AG04450 (cell line): ENCODE measurements at regions not wholly inside any gene's neighbourhood (a gene's known extent, or its start where the extent isn't known, plus 50 kb on each side); places are given as distances from the start of the nearest gene placed in this dataset.

ENCODE experiments used
- CTCF ChIA-PET: fragments of 300-600, 350-600 bp; formaldehyde crosslinking; extraction: SDS; loops from one replicate; lab custom pipeline; 2022; ENCODE audit warnings: antibody characterized with exemption, inconsistent platforms; lab: Charles Lee
- POLR2A ChIA-PET: fragments of 350-600 bp; formaldehyde crosslinking; extraction: SDS; loops from one replicate; lab custom pipeline; 2021; ENCODE audit warnings: antibody characterized with exemption, inconsistent platforms; lab: Yijun Ruan, JAX
- DNase-seq: peaks from one replicate; pipeline ENCODE4 v3.0.0-alpha.2; 2011; ENCODE audit warnings: low read depth, low spot score
- H3K27ac ChIP-seq: one replicate; pipeline ENCODE4 v1.5.1; 2012; ENCODE audit warnings: low read depth, low read length, control low read depth
- H3K27me3 ChIP-seq: one replicate; pipeline ENCODE4 v1.6.0; 2012; ENCODE audit warnings: low read length; ENCODE audit not compliant: control insufficient read depth, insufficient read depth
- H3K4me3 ChIP-seq: 2 replicates; pipeline ENCODE4 v1.5.1; 2011; ENCODE audit warnings: mild to moderate bottlenecking, low read depth, low read length, control low read depth
- H3K9me3 ChIP-seq: 2 replicates; pipeline ENCODE4 v1.5.1; 2012; ENCODE audit warnings: low read length; ENCODE audit not compliant: control insufficient read depth, insufficient read depth
- CTCF ChIP-seq: IDR thresholded peaks from 2 replicates; pipeline ENCODE4 v1.5.1; 2011; ENCODE audit warnings: low read depth, low read length, control low read depth, inconsistent platforms

GRCh38 chr3:38940394-38940793 is 111.3 kb downstream of the SCN11A start:
- H3K27me3 ChIP-seq: no peaks in the 10 kb centered on the region
- no peak overlapping the region for H3K4me3 ChIP-seq
- no peaks in the 10 kb centered on the region for H3K9me3 ChIP-seq
- TF ChIP-seq CTCF: no peak
- ChIA-PET CTCF (no interaction called here), POLR2A (no interaction called here)
- DNase-seq: no peak
- no peak overlapping the region for H3K27ac ChIP-seq

DNA sequence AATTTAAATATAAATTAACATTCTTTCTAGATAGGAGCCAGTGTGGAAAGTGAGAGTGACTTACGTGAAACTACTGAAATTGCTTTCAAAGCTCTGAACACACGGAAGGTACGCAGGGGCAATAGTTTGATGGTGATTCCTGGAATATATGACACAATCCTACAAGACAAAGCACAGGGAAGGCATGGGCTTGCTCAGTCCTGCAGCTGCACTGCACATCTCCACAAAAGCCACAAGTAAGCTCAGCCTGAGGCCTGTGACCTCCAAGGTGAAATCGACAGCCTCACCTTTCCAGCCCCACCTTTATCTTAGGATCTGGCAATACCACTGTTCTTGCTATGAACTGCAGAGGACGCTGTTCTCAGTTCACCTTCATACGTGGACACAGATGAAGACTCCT is 109.3 kb upstream of the SCN10A start:
- no peak for DNase-seq
- no peak for TF ChIP-seq CTCF
- Histone ChIP-seq H3K27ac (no peak overlapping the region), H3K27me3 (no peaks in the 10 kb centered on the region), H3K4me3 (no peak overlapping the region), H3K9me3 (no peaks in the 10 kb centered on the region)
- POLR2A ChIA-PET: no interaction called here
- CTCF ChIA-PET: interaction anchor here (1.0 kb wide), 1 partner anchor 75 kb away, joined by 3 read pairs; no protein-coding TSS in a partner anchor

- Histone ChIP-seq H3K9me3 (no peaks in the 10 kb centered on the region), H3K27ac (no peak overlapping the region), H3K4me3 (no peak overlapping the region), H3K27me3 (no peaks in the 10 kb centered on the region)
- DNase-seq: no peak
- ChIA-PET POLR2A (no interaction called here), CTCF (no interaction called here)
- no peak for TF ChIP-seq CTCF
Measured at GRCh38 chr3:38916706-38917105, 100.7 kb upstream of the SCN10A start.

DNA sequence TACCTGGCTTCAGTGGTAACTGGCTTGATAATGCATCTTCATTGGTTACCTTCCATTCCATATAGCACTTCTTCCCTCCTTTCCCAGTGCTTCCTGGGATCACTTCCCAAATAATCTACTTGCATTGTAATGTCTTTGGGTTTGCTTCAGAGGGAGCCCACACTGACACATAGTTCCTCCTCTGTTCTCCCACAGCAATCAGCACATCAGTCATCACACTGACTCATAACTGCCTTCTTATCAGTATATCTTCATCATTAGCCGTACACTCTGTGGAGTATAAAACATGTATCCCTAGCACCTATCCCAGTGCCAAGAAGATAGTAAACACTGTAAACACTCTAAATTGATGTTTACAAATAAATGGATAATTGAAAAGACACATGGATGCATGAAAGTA is 91.4 kb upstream of the SCN10A start:
- DNase-seq: no peak
- no peaks in the 10 kb centered on the region for H3K9me3 ChIP-seq
- no peak for TF ChIP-seq CTCF
- no peak overlapping the region for H3K4me3 ChIP-seq
- H3K27ac ChIP-seq: no peak overlapping the region
- CTCF ChIA-PET: no interaction called here
- POLR2A ChIA-PET: no interaction called here
- H3K27me3 ChIP-seq: no peaks in the 10 kb centered on the region

- Histone ChIP-seq H3K4me3 (no peak overlapping the region), H3K9me3 (no peaks in the 10 kb centered on the region), H3K27me3 (no peaks in the 10 kb centered on the region), H3K27ac (no peak overlapping the region)
- POLR2A ChIA-PET: no interaction called here
- no peak for DNase-seq
- no peak for TF ChIP-seq CTCF
- CTCF ChIA-PET: no interaction called here
Measured at GRCh38 chr3:38890426-38890825, 74.4 kb upstream of the SCN10A start.
